Ascending aorta (tissue), 2 donors: ENCODE measurements at regions not wholly inside any gene's neighbourhood (a gene's known extent, or its start where the extent isn't known, plus 50 kb on each side); places are given as distances from the start of the nearest gene placed in this dataset.

Experiments used
- DNase-seq, 2 donors: peaks; one replicate each; pipeline ENCODE4 v3.0.0-alpha.2; 2019; ENCODE audit warnings: low spot score in 2 of 2
- H3K27ac ChIP-seq, 2 donors: fragments of 200-600 bp; sonication (generic); one replicate each; pipeline ENCODE4 v1.5.1; 2016 to 2017; ENCODE audit warnings: mild to moderate bottlenecking in 1 of 2
- H3K27me3 ChIP-seq: fragments of 200-600 bp; sonication (generic); one replicate; pipeline ENCODE4 v1.5.1; 2017
- H3K36me3 ChIP-seq, 2 donors: fragments of 200-600 bp; sonication (generic); one replicate each; pipeline ENCODE4 v1.5.1; 2016
- H3K4me1 ChIP-seq, 2 donors: fragments of 200-600 bp; sonication (generic); one replicate each; pipeline ENCODE4 v1.5.1; 2016 to 2017; ENCODE audit warnings: mild to moderate bottlenecking in 1 of 2
- H3K4me3 ChIP-seq, 2 donors: fragments of 200-600 bp; sonication (generic); one replicate each; pipeline ENCODE4 v1.5.1; 2016 to 2017; ENCODE audit warnings: mild to moderate bottlenecking in 1 of 2
- H3K9me3 ChIP-seq, 2 donors: fragments of 200-600 bp; sonication (generic); one replicate each; pipeline ENCODE4 v1.5.1; 2016
- intact Hi-C: fragments of 100-400 bp; cut with DNase I; formaldehyde crosslinking; loops from one replicate; pipeline ENCODE4 v1.15.1; 2023
- TF ChIP-seq, protein P1 (sequence below), 3 experiments: fragments of 200-600 bp in 2 of 3; fragments of 450-650 bp in 1 of 3; sonication (generic) in 2 of 3; IDR thresholded peaks; one replicate each; pipeline ENCODE4 v1.5.1; 2016 to 2019; ENCODE audit warnings: antibody characterized with exemption in 3 of 3, mild to moderate bottlenecking in 1 of 3, moderate library complexity in 1 of 3

DNA sequence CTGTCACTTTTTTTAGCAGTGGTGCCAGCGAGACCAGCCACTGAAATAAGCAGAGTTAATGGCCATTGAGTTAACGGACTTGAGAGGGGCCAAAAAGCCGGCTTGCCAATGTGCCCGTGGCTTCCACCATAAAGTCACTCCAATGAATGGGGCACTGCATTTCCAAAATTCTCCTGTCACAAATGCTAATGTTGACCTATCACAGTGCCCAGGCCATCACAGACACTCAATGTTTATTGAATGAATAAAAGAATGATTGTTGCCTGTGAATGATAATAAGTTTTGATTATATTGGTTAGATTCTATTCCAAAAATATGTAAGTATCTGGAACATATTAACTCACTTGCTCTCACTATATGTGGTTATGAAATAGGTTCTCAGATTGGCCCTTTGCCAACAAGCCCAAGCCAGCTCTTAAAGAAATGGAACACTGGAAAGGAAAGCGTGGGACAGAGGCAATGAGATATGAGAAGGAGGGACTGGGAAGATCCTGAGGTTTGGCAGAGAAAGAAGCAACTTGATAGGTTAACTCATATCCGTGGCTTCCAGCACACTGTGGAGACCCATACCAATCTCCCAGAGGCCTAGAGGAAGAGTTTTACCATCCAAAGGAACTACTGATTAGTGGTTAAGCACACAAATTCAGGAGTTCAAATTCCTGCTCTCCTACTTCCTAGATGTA lies 108.7 kb downstream of the BTG1 start:
- Histone ChIP-seq H3K4me3 (no peak overlapping the region), H3K36me3 (no peaks in the 10 kb centered on the region), H3K27ac (no peak overlapping the region), H3K4me1 (peaks cover 0 to 11% of the 10 kb centered on the region in 2 donors), H3K9me3 (no peaks in the 10 kb centered on the region), H3K27me3 (no peaks in the 10 kb centered on the region)
- intact Hi-C loops, result loop anchor here (5.0 kb wide), 1 partner anchor 70 kb away; no protein-coding TSS in a partner anchor
- TF ChIP-seq, protein P1, sequence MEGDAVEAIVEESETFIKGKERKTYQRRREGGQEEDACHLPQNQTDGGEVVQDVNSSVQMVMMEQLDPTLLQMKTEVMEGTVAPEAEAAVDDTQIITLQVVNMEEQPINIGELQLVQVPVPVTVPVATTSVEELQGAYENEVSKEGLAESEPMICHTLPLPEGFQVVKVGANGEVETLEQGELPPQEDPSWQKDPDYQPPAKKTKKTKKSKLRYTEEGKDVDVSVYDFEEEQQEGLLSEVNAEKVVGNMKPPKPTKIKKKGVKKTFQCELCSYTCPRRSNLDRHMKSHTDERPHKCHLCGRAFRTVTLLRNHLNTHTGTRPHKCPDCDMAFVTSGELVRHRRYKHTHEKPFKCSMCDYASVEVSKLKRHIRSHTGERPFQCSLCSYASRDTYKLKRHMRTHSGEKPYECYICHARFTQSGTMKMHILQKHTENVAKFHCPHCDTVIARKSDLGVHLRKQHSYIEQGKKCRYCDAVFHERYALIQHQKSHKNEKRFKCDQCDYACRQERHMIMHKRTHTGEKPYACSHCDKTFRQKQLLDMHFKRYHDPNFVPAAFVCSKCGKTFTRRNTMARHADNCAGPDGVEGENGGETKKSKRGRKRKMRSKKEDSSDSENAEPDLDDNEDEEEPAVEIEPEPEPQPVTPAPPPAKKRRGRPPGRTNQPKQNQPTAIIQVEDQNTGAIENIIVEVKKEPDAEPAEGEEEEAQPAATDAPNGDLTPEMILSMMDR (IDR thresholded peaks at IDR 0.05), result no peak
- DNase-seq, result no peak

DNA sequence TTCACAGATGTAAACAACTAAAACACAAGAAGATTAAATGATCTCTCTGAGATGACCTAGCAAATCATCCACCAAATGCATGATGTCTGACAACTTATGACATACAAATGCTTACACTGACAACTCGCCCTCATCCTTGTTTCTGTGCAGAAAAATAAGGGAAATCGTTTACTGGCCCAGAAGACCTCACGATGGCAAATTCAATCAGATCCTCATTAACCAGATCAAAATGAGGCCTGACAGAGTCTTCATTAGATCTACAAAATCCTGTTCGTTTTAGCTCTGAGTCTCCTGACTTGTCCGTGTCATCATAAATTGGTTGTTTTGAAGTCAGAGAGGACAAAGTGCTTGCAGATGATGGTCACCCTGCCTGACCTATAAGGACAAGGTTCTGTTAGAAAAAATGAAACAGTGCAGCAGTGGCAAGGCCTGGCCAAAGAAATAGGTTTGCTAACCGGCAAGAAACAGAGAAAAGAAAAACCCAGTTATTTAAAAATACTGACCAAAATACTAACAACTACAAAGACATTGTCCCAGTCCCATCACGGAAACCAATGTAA lies 109.5 kb downstream of the BTG1 start:
- no peak for DNase-seq
- no peaks in the 10 kb centered on the region for H3K9me3 ChIP-seq
- peaks cover 0 to 11% of the 10 kb centered on the region in 2 donors for H3K4me1 ChIP-seq
- TF ChIP-seq, protein P1 (IDR thresholded peaks at IDR 0.05), result no peak
- no peaks in the 10 kb centered on the region for H3K27me3 ChIP-seq
- no peak overlapping the region for H3K4me3 ChIP-seq
- intact Hi-C loops, result loop anchor here (5.0 kb wide), 1 partner anchor 69 kb away; no protein-coding TSS in a partner anchor
- H3K36me3 ChIP-seq, result no peaks in the 10 kb centered on the region
- H3K27ac ChIP-seq, result no peak overlapping the region

DNA sequence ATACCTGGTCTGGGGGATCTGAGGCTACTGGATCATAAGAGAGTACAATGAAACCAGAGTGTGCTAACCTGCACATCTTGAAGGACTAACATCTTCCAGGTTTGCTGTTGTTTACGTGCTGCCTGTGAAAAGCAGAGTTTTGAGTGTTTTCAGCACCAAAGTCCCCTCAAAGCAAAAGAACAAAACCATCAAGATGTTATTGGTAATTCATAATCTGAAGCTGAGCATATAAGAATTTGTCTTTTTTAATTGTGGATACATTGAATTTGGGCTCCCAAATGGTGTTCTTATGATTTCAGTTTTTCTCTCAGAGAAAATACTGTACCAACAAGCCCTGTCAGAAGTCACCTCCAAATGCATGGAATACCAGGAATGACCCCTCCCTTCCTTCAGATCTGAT lies 110.2 kb downstream of the BTG1 start:
- H3K4me1 ChIP-seq, result peaks cover 0 to 16% of the 10 kb centered on the region in 2 donors
- H3K27ac ChIP-seq, result no peak overlapping the region
- H3K9me3 ChIP-seq, result no peaks in the 10 kb centered on the region
- H3K36me3 ChIP-seq, result no peaks in the 10 kb centered on the region
- TF ChIP-seq, protein P1 (IDR thresholded peaks at IDR 0.05), result no peak
- no peaks in the 10 kb centered on the region for H3K27me3 ChIP-seq
- H3K4me3 ChIP-seq, result peak overlapping the region; percentile 48 to 55
- no peak for DNase-seq
- intact Hi-C loops, result loop anchor here (5.0 kb wide), 1 partner anchor 68 kb away; no protein-coding TSS in a partner anchor

DNA sequence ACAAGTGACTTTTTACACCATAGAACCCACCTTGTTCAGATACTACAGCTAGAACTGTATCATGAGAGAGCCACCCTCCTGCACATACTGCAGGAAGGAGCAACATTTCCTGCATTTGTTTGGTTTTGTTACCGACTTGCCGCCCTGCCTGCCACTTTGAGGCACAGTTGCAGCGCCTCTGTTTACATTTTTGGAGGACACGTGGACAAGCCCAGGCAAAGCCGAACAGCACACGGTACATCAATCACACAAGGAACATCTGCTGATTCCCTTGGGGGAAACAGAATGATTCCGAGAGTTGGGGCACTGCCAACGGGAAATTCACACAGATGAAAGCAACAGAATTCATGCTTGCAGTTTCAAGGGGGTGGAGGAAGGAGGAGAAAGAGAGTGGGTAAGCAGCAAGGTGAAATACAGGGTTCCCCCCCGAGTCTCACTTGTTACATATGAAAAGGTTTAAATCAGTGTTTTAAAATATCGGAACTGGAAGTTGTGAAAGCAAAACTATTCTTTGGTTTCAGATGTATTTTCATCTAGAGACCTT lies 110.7 kb downstream of the BTG1 start:
- no peaks in the 10 kb centered on the region for H3K9me3 ChIP-seq
- peak in 1 of 2 donors; percentile 65 for DNase-seq
- H3K27me3 ChIP-seq, result no peaks in the 10 kb centered on the region
- intact Hi-C loops, result loop anchor here (5.0 kb wide), 2 partner anchors 43 to 68 kb away; no protein-coding TSS in a partner anchor
- H3K4me3 ChIP-seq, result peak overlapping the region; percentile 48 to 55
- no peak overlapping the region for H3K27ac ChIP-seq
- H3K4me1 ChIP-seq, result peaks cover 0 to 19% of the 10 kb centered on the region in 2 donors
- TF ChIP-seq, protein P1 (IDR thresholded peaks at IDR 0.05), result no peak
- H3K36me3 ChIP-seq, result no peaks in the 10 kb centered on the region

DNA sequence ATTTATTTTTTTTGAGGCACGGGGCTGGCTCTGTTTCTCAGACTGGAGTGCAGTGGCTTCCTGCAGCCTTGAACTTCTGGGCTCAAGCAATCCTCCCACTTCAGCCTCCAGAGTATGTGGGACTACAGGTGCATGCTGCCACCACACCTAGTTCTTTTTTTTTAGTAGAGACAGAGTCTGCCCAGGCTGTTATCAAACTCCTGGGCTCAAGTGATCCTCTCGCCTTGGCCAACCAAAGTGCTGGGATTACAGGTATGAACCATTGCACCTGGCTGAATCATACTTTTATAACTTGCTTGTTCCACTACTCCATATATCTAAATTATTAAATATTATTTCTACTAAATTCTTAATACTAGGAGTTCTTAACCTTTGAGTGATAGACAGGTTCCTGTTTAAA lies 111.6 kb downstream of the BTG1 start:
- H3K27me3 ChIP-seq, result no peaks in the 10 kb centered on the region
- TF ChIP-seq, protein P1 (IDR thresholded peaks at IDR 0.05), result no peak
- no peaks in the 10 kb centered on the region for H3K36me3 ChIP-seq
- no peak for DNase-seq
- no peak overlapping the region for H3K27ac ChIP-seq
- no peaks in the 10 kb centered on the region for H3K9me3 ChIP-seq
- no peak overlapping the region for H3K4me3 ChIP-seq
- H3K4me1 ChIP-seq, result peaks cover 0 to 19% of the 10 kb centered on the region in 2 donors
- intact Hi-C loops, result loop anchor here (5.0 kb wide), 1 partner anchor 42 kb away; no protein-coding TSS in a partner anchor
